HepG2 (cell line): ENCODE measurements at regions not wholly inside any gene's neighbourhood (a gene's known extent, or its start where the extent isn't known, plus 50 kb on each side); places are given as distances from the start of the nearest gene placed in this dataset.

Experiments
- ATAC-seq: fragments of 200-7000 bp; cut with Tn5 transposase; 3 replicates; pipeline ENCODE4 v1.9.1; 2020; ENCODE audit warnings: mild to moderate bottlenecking, moderate library complexity
- BruUV-seq: library from RNA; stranded (reverse); fragments of 400-500 nt; replicated peaks from 2 replicates; lab custom pipeline; 2021; lab: Mats Ljungman, UMichigan
- CTCF ChIA-PET: fragments of 300-600 bp; formaldehyde crosslinking; extraction: SDS; loops from one replicate; lab custom pipeline; 2021; ENCODE audit warnings: low total read pairs, inconsistent platforms, low intra/inter-chr PET ratio; lab: Yijun Ruan, JAX
- POLR2A ChIA-PET: fragments of 350-600 bp; sonication (Branson Sonifier 250); formaldehyde crosslinking; loops from one replicate; lab custom pipeline; 2020; ENCODE audit warnings: antibody characterized with exemption, inconsistent platforms; lab: Yijun Ruan, JAX
- DNase-seq: peaks from one replicate; pipeline ENCODE4 v3.0.0-alpha.2; 2015; ENCODE audit warnings: low spot score
- FAIRE-seq: peaks from 3 replicates; lab custom pipeline; 2011; peaks lifted over from hg19 to GRCh38; lab: Jason Lieb, UNC
- H2AFZ ChIP-seq: one replicate; pipeline ENCODE4 v1.6.1; 2011; ENCODE audit warnings: low read length, inconsistent platforms
- H3K27ac ChIP-seq: fragments of 300-600 bp; 3 replicates; pipeline ENCODE4 v1.8.0; 2011; ENCODE audit warnings: mixed run types, mild to moderate bottlenecking, mixed read lengths, low read length, inconsistent platforms; ENCODE audit not compliant: insufficient read depth; ENCODE audit errors: extremely low read length
- H3K27me3 ChIP-seq, 2 experiments: fragments of 200-600 bp in 1 of 2; 2 replicates in 1 of 2; 3 replicates in 1 of 2; pipeline versions ENCODE4 v1.6.0 to v1.8.0; 2011; ENCODE audit warnings: low read length in 2 of 2, mild to moderate bottlenecking in 2 of 2, moderate library complexity in 2 of 2, inconsistent platforms in 1 of 2; ENCODE audit not compliant: insufficient read depth in 2 of 2, control insufficient read depth in 1 of 2
- H3K36me3 ChIP-seq, 2 experiments: fragments of 200-600 bp in 1 of 2; replicated peaks in 1 of 2; 2 replicates in 1 of 2; 3 replicates in 1 of 2; pipeline versions ENCODE4 v1.5.1 to v1.8.0; 2011; ENCODE audit warnings: low read length in 2 of 2, inconsistent platforms in 1 of 2; ENCODE audit not compliant: insufficient read depth in 2 of 2, control insufficient read depth in 1 of 2
- H3K4me1 ChIP-seq: 2 replicates; pipeline ENCODE4 v1.5.1; 2012; ENCODE audit warnings: low read length, inconsistent platforms; ENCODE audit not compliant: insufficient read depth
- H3K4me2 ChIP-seq: 2 replicates; pipeline ENCODE4 v1.6.0; 2011; ENCODE audit warnings: low read depth, low read length, inconsistent platforms
- H3K4me3 ChIP-seq, 3 experiments: fragments of 200-600 bp in 1 of 3; sonication (generic), shearing (Covaris generic) in 1 of 3; replicated peaks in 1 of 3; 2 replicates each; pipeline ENCODE4 v1.5.1; 2011 to 2016; ENCODE audit warnings: low read length in 3 of 3, inconsistent platforms in 2 of 3, low read depth in 2 of 3, mild to moderate bottlenecking in 2 of 3, control low read depth in 1 of 3, mixed read lengths in 1 of 3; ENCODE audit not compliant: insufficient read depth in 1 of 3
- H3K79me2 ChIP-seq: one replicate; pipeline ENCODE4 v1.6.1; 2011; ENCODE audit warnings: low read length, inconsistent platforms; ENCODE audit not compliant: insufficient read depth
- H3K9ac ChIP-seq: 2 replicates; pipeline ENCODE4 v1.6.0; 2011; ENCODE audit warnings: mild to moderate bottlenecking, low read depth, low read length, inconsistent platforms; ENCODE audit not compliant: insufficient read depth
- H3K9me3 ChIP-seq: 2 replicates; pipeline ENCODE4 v1.5.1; 2012; ENCODE audit warnings: mild to moderate bottlenecking, low read length
- H4K20me1 ChIP-seq: 2 replicates; pipeline ENCODE4 v1.6.0; 2011; ENCODE audit warnings: inconsistent platforms, mild to moderate bottlenecking, low read length, moderate library complexity; ENCODE audit not compliant: insufficient read depth
- ATAD3A ChIP-seq: sonication (generic); formaldehyde crosslinking; IDR thresholded peaks from 2 replicates; pipeline ENCODE4 v1.4.0; 2020; ENCODE audit warnings: missing genetic modification reagents
- GATAD1 ChIP-seq: IDR thresholded peaks from 2 replicates; pipeline ENCODE4 v1.6.1; 2016; ENCODE audit warnings: missing genetic modification reagents, missing compliant biosample characterization
- GZF1 ChIP-seq: sonication (generic); formaldehyde crosslinking; IDR thresholded peaks from 2 replicates; pipeline ENCODE4 v1.5.1; 2020; ENCODE audit warnings: mild to moderate bottlenecking, missing genetic modification reagents
- KMT2A ChIP-seq: sonication (generic); formaldehyde crosslinking; IDR thresholded peaks from 2 replicates; pipeline ENCODE4 v1.4.0; 2020; ENCODE audit warnings: missing genetic modification reagents
- MYNN ChIP-seq: sonication (generic); formaldehyde crosslinking; IDR thresholded peaks from 2 replicates; pipeline ENCODE4 v1.4.0; 2020; ENCODE audit warnings: mild to moderate bottlenecking, low read depth, missing genetic modification reagents
- MZF1 ChIP-seq: sonication (generic); formaldehyde crosslinking; IDR thresholded peaks from 2 replicates; pipeline ENCODE4 v1.8.1; 2023; ENCODE audit warnings: mild to moderate bottlenecking, missing genetic modification reagents, borderline replicate concordance
- NFE2L1 ChIP-seq: sonication (generic); formaldehyde crosslinking; IDR thresholded peaks from 2 replicates; pipeline ENCODE4 v1.4.0; 2020; ENCODE audit warnings: missing genetic modification reagents, mild to moderate bottlenecking, borderline replicate concordance
- NFIC ChIP-seq: IDR thresholded peaks from 2 replicates; pipeline ENCODE4 v1.6.1; 2012; ENCODE audit warnings: mild to moderate bottlenecking, low read length, inconsistent platforms
- RXRA ChIP-seq: sonication (generic); formaldehyde crosslinking; IDR thresholded peaks from 2 replicates; pipeline ENCODE4 v1.5.1; 2020; ENCODE audit warnings: missing genetic modification reagents
- SETDB1 ChIP-seq: sonication (generic); formaldehyde crosslinking; IDR thresholded peaks from 2 replicates; pipeline ENCODE4 v1.5.1; 2020; ENCODE audit warnings: missing genetic modification reagents, mild to moderate bottlenecking, borderline replicate concordance
- SMARCC2 ChIP-seq: fragments of 450-650 bp; IDR thresholded peaks from 2 replicates; pipeline ENCODE4 v1.6.1; 2017; ENCODE audit warnings: antibody characterized with exemption, mild to moderate bottlenecking
- ZKSCAN1 ChIP-seq: fragments of 150-350 bp; IDR thresholded peaks from 2 replicates; pipeline ENCODE4 v1.6.1; 2014; ENCODE audit warnings: low read length
- ZNF329 ChIP-seq: sonication (generic); formaldehyde crosslinking; IDR thresholded peaks from 2 replicates; pipeline ENCODE4 v1.9.0; 2021; ENCODE audit warnings: low read depth, mild to moderate bottlenecking, missing genetic modification reagents
- ZNF367 ChIP-seq: sonication (generic); formaldehyde crosslinking; IDR thresholded peaks from 2 replicates; pipeline ENCODE4 v1.4.0; 2020; ENCODE audit warnings: missing genetic modification reagents, borderline replicate concordance
- ZNF484 ChIP-seq: sonication (generic); formaldehyde crosslinking; IDR thresholded peaks from 2 replicates; pipeline ENCODE4 v1.5.1; 2020; ENCODE audit warnings: mild to moderate bottlenecking, low read depth, missing genetic modification reagents, borderline replicate concordance
- ZNF713 ChIP-seq: sonication (generic); formaldehyde crosslinking; IDR thresholded peaks from 2 replicates; pipeline ENCODE4 v1.4.0; 2020; ENCODE audit warnings: mild to moderate bottlenecking, missing genetic modification reagents
- WGBS: methylation state at CpG from one replicate; pipeline ENCODE4 v1.1.6; 2017; ENCODE audit warnings: low lambda C conversion rate; 5-methylcytosine and 5-hydroxymethylcytosine counted together
- in situ Hi-C: cut with HindIII; loops from 2 replicates; pipeline ENCODE4 v1.10.0; 2017; ENCODE audit warnings: low pct_unique_long_range_greater_than_20kb; ENCODE audit not compliant: extremely low pct_ligation_motif_present
- intact Hi-C: fragments of 100-400 bp; cut with micrococcal nuclease; formaldehyde crosslinking; loops from one replicate; pipeline ENCODE4 v1.10.0; 2022; ENCODE audit not compliant: unreplicated experiment
- TF ChIP-seq, protein P1 (sequence below): sonication (generic); IDR thresholded peaks from 2 replicates; pipeline ENCODE4 v1.6.1; 2016; ENCODE audit warnings: low read depth, borderline replicate concordance
- TF ChIP-seq, protein P2 (sequence below): sonication (generic); formaldehyde crosslinking; IDR thresholded peaks from 2 replicates; pipeline ENCODE4 v1.8.1; 2023; ENCODE audit warnings: mild to moderate bottlenecking, missing genetic modification reagents, borderline replicate concordance
- TF ChIP-seq, protein P3 (sequence below): sonication (generic); formaldehyde crosslinking; IDR thresholded peaks from 2 replicates; pipeline ENCODE4 v1.8.0; 2023; ENCODE audit warnings: mild to moderate bottlenecking, missing genetic modification reagents
- TF ChIP-seq, protein P4 (sequence below): sonication (generic); formaldehyde crosslinking; IDR thresholded peaks from 2 replicates; pipeline ENCODE4 v1.4.0; 2020; ENCODE audit warnings: missing genetic modification reagents

DNA sequence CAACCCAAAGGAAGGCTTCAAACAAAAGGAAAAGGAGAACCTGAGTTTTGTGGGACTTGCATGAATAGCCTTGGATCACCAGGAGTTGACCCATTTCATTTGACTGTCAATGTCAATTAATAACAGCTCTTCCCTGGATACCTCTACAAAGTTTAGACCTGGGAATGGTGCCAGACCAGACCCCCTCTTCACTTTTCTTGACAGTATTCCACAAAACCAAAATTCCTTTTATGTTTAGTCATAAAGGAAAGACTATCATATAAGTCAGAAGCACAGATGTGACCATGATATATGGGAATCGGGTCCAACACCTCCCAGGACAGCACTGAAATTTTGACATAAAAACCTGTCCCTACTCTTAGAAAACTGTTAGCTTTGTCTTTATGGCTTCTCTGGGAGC, 191.8 kb downstream of the LYPLAL1 start (continued):
- TF ChIP-seq MZF1 (CRISPR knock-in tag) (no peak), ZNF367 (CRISPR knock-in tag) (no peak), KMT2A (CRISPR knock-in tag) (no peak)

DNA sequence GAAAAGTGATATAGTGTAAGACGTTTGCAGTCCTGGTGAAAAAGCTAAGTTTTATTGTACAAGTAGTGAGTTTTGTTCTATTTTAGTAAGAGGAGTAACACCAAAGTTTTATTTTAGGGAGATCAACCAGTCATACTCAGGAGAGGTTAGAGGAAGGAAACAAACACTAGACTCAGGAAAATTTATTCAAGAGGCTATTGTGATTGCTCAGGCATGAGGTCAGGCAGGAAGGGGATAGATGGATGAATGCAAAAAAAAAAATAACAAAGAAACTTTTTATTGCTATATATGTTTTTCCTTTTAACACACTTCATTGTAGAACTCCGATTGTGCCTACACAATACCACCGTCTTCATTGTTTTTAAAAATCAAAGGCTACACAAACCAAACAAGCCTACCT, 189.0 kb downstream of the LYPLAL1 start:
- ATAC-seq (no peak), FAIRE-seq (no peak), DNase-seq (no peak)
- no peak overlapping the region for H3K9ac ChIP-seq
- ChIA-PET CTCF (no interaction called here), POLR2A (no interaction called here)
- H3K4me3 ChIP-seq = no peak overlapping the region
- no peaks in the 10 kb centered on the region for H3K27me3 ChIP-seq
- intact Hi-C loops = no loop called here
- no TSS peak for BruUV-seq
- TF ChIP-seq NFIC (no peak), GATAD1 (CRISPR knock-in tag) (no peak), GZF1 (no peak), RXRA (CRISPR knock-in tag) (no peak), NFE2L1 (CRISPR knock-in tag) (no peak), SMARCC2 (no peak), ZNF484 (CRISPR knock-in tag) (no peak), ZNF329 (CRISPR knock-in tag) (no peak), MYNN (CRISPR knock-in tag) (no peak), ZNF713 (no peak), ZKSCAN1 (no peak), SETDB1 (CRISPR knock-in tag) (no peak), ATAD3A (CRISPR knock-in tag) (no peak)
- TF ChIP-seq, protein P1, sequence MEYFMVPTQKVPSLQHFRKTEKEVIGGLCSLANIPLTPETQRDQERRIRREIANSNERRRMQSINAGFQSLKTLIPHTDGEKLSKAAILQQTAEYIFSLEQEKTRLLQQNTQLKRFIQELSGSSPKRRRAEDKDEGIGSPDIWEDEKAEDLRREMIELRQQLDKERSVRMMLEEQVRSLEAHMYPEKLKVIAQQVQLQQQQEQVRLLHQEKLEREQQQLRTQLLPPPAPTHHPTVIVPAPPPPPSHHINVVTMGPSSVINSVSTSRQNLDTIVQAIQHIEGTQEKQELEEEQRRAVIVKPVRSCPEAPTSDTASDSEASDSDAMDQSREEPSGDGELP = no peak
- TF ChIP-seq, protein P2, sequence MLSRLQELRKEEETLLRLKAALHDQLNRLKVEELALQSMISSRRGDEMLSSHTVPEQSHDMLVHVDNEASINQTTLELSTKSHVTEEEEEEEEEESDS = no peak
- TF ChIP-seq, protein P3, sequence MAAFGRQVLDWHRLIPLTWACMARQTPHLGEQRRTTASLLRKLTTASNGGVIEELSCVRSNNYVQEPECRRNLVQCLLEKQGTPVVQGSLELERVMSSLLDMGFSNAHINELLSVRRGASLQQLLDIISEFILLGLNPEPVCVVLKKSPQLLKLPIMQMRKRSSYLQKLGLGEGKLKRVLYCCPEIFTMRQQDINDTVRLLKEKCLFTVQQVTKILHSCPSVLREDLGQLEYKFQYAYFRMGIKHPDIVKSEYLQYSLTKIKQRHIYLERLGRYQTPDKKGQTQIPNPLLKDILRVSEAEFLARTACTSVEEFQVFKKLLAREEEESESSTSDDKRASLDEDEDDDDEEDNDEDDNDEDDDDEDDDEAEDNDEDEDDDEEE (CRISPR knock-in tag) = no peak
- TF ChIP-seq, protein P4, sequence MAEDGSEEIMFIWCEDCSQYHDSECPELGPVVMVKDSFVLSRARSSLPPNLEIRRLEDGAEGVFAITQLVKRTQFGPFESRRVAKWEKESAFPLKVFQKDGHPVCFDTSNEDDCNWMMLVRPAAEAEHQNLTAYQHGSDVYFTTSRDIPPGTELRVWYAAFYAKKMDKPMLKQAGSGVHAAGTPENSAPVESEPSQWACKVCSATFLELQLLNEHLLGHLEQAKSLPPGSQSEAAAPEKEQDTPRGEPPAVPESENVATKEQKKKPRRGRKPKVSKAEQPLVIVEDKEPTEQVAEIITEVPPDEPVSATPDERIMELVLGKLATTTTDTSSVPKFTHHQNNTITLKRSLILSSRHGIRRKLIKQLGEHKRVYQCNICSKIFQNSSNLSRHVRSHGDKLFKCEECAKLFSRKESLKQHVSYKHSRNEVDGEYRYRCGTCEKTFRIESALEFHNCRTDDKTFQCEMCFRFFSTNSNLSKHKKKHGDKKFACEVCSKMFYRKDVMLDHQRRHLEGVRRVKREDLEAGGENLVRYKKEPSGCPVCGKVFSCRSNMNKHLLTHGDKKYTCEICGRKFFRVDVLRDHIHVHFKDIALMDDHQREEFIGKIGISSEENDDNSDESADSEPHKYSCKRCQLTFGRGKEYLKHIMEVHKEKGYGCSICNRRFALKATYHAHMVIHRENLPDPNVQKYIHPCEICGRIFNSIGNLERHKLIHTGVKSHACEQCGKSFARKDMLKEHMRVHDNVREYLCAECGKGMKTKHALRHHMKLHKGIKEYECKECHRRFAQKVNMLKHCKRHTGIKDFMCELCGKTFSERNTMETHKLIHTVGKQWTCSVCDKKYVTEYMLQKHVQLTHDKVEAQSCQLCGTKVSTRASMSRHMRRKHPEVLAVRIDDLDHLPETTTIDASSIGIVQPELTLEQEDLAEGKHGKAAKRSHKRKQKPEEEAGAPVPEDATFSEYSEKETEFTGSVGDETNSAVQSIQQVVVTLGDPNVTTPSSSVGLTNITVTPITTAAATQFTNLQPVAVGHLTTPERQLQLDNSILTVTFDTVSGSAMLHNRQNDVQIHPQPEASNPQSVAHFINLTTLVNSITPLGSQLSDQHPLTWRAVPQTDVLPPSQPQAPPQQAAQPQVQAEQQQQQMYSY (CRISPR knock-in tag) = no peak
- no peaks in the 10 kb centered on the region for H3K4me1 ChIP-seq
- H2AFZ ChIP-seq = no peak overlapping the region
- no peaks in the 10 kb centered on the region for H3K36me3 ChIP-seq
- in situ Hi-C loops = no loop called here
- no peak overlapping the region for H3K4me2 ChIP-seq
- H3K27ac ChIP-seq = no peak overlapping the region
- no peaks in the 10 kb centered on the region for H3K9me3 ChIP-seq
- no peaks in the 10 kb centered on the region for H3K79me2 ChIP-seq
- WGBS = 73% methylated on average over 3 of the region's 3 CpGs
- no peaks in the 10 kb centered on the region for H4K20me1 ChIP-seq
